GM23338 (cell line): ENCODE measurements at regions not wholly inside any gene's neighbourhood (a gene's known extent, or its start where the extent isn't known, plus 50 kb on each side); places are given as distances from the start of the nearest gene placed in this dataset.

Experiments used
- ATAC-seq: fragments of 200-7000 bp; cut with Tn5 transposase; 3 replicates; pipeline ENCODE4 v1.9.1; 2020
- DNase-seq: peaks from one replicate; pipeline ENCODE4 v3.0.0-alpha.2; 2015; ENCODE audit warnings: low spot score
- H2AFZ ChIP-seq: fragments of 200-600 bp; sonication (generic); 2 replicates; pipeline ENCODE4 v1.8.0; 2016; ENCODE audit warnings: antibody characterized with exemption, mild to moderate bottlenecking, moderate library complexity
- H3F3A ChIP-seq: fragments of 200-600 bp; sonication (generic); replicated peaks from 2 replicates; pipeline ENCODE4 v1.8.0; 2017; ENCODE audit warnings: antibody characterized with exemption, mixed run types, low read depth
- H3K27ac ChIP-seq: fragments of 200-600 bp; sonication (generic); 2 replicates; pipeline ENCODE4 v1.6.1; 2016; ENCODE audit warnings: low read depth
- H3K27me3 ChIP-seq: fragments of 200-600 bp; sonication (generic); 2 replicates; pipeline ENCODE4 v1.8.0; 2016; ENCODE audit warnings: mild to moderate bottlenecking, mixed run types, moderate library complexity; ENCODE audit not compliant: insufficient read depth
- H3K36me3 ChIP-seq: fragments of 200-600 bp; sonication (generic); 2 replicates; pipeline ENCODE4 v1.8.0; 2016; ENCODE audit warnings: mild to moderate bottlenecking; ENCODE audit not compliant: insufficient read depth
- H3K4me1 ChIP-seq: fragments of 200-600 bp; sonication (generic); 2 replicates; pipeline ENCODE4 v1.8.0; 2016; ENCODE audit warnings: mild to moderate bottlenecking, moderate library complexity; ENCODE audit not compliant: insufficient read depth
- H3K4me2 ChIP-seq: fragments of 200-600 bp; sonication (generic); 2 replicates; pipeline ENCODE4 v1.7.1; 2017; ENCODE audit warnings: mixed run types
- H3K4me3 ChIP-seq: fragments of 200-600 bp; sonication (generic); 2 replicates; pipeline ENCODE4 v1.6.1; 2016; ENCODE audit warnings: mixed run types
- H3K79me2 ChIP-seq: fragments of 200-600 bp; sonication (generic); replicated peaks from 2 replicates; pipeline ENCODE4 v1.8.0; 2017; ENCODE audit warnings: mild to moderate bottlenecking; ENCODE audit not compliant: insufficient read depth
- H3K9me2 ChIP-seq: fragments of 200-600 bp; sonication (generic); 2 replicates; pipeline ENCODE4 v1.8.0; 2017; ENCODE audit not compliant: insufficient read depth
- H4K20me1 ChIP-seq: fragments of 200-600 bp; sonication (generic); replicated peaks from 2 replicates; pipeline ENCODE4 v1.8.0; 2017; ENCODE audit warnings: mild to moderate bottlenecking; ENCODE audit not compliant: insufficient read depth
- H3K27ac Mint-ChIP-seq: 2 replicates; pipeline ENCODE4 v1.8.0; 2020; ENCODE audit warnings: inconsistent platforms, mild to moderate bottlenecking, moderate library complexity, mixed read lengths
- H3K27me3 Mint-ChIP-seq: 3 replicates; pipeline ENCODE4 v1.8.0; 2022; ENCODE audit warnings: low read depth, mild to moderate bottlenecking, moderate library complexity, mixed read lengths, inconsistent platforms; ENCODE audit not compliant: insufficient read depth, poor library complexity
- H3K36me3 Mint-ChIP-seq: 3 replicates; pipeline ENCODE4 v1.8.0; 2021; ENCODE audit warnings: low read depth, mild to moderate bottlenecking, inconsistent platforms, moderate library complexity, mixed read lengths
- H3K4me1 Mint-ChIP-seq: 3 replicates; pipeline ENCODE4 v1.8.0; 2020; ENCODE audit warnings: mild to moderate bottlenecking, inconsistent platforms, mixed read lengths
- H3K4me3 Mint-ChIP-seq: 3 replicates; pipeline ENCODE4 v1.8.0; 2021; ENCODE audit warnings: moderate library complexity, mild to moderate bottlenecking, inconsistent platforms, mixed read lengths
- H3K9me3 Mint-ChIP-seq: 3 replicates; pipeline ENCODE4 v1.8.0; 2020; ENCODE audit warnings: moderate library complexity, mild to moderate bottlenecking, inconsistent platforms, mixed read lengths
- CREB1 ChIP-seq: fragments of 250-450 bp; sonication (Bioruptor Pico); IDR thresholded peaks from 2 replicates; pipeline ENCODE4 v1.5.0; 2020; ENCODE audit warnings: low read depth, mild to moderate bottlenecking, moderate library complexity
- CTCF ChIP-seq, 2 experiments: fragments of 200-600 bp in 1 of 2; sonication (generic) in 1 of 2; conservative IDR thresholded peaks; 2 replicates each; pipeline versions ENCODE4 v1.5.1 to v1.6.1; 2016 to 2017; ENCODE audit warnings: antibody characterized with exemption in 2 of 2, low read depth in 2 of 2, mild to moderate bottlenecking in 2 of 2, moderate library complexity in 1 of 2
- ETS1 ChIP-seq: IDR thresholded peaks from 2 replicates; pipeline ENCODE4 v1.6.1; 2016; ENCODE audit warnings: antibody characterized with exemption
- EZH2 ChIP-seq: fragments of 200-600 bp; sonication (generic); IDR thresholded peaks from one replicate; pipeline ENCODE4 v1.8.0; 2017; ENCODE audit warnings: antibody characterized with exemption, mild to moderate bottlenecking, low read depth; ENCODE audit not compliant: unreplicated experiment
- NANOG ChIP-seq: IDR thresholded peaks from 2 replicates; pipeline ENCODE4 v1.6.1; 2016; ENCODE audit warnings: antibody characterized with exemption, borderline replicate concordance
- REST ChIP-seq: IDR thresholded peaks from one replicate; pipeline ENCODE4 v1.6.1; 2018; ENCODE audit warnings: antibody characterized with exemption; ENCODE audit not compliant: unreplicated experiment
- STAT1 ChIP-seq: IDR thresholded peaks from one replicate; pipeline ENCODE4 v1.6.1; 2016; ENCODE audit warnings: antibody characterized with exemption; ENCODE audit not compliant: unreplicated experiment
- ZNF114 ChIP-seq: fragments of 250-450 bp; sonication (Bioruptor Pico); IDR thresholded peaks from 2 replicates; pipeline ENCODE4 v1.5.0; 2020; ENCODE audit warnings: mild to moderate bottlenecking, moderate library complexity
- ZNF331 ChIP-seq: fragments of 250-450 bp; sonication (Bioruptor Pico); IDR thresholded peaks from 2 replicates; pipeline ENCODE4 v1.5.0; 2020; ENCODE audit warnings: low read depth, mild to moderate bottlenecking, moderate library complexity
- ZNF462 ChIP-seq: fragments of 250-450 bp; sonication (Bioruptor Pico); IDR thresholded peaks from 2 replicates; pipeline ENCODE4 v1.5.0; 2020; ENCODE audit warnings: mild to moderate bottlenecking, moderate library complexity

- H3K36me3 Mint-ChIP-seq = peaks cover 11% of the 10 kb centered on the region; the same call in 2 of the 3 replicates
- Histone ChIP-seq H3K36me3 (no peaks in the 10 kb centered on the region), H3K4me3 (no peak overlapping the region), H4K20me1 (no peaks in the 10 kb centered on the region), H3K27ac (no peak overlapping the region), H3K9me2 (no peaks in the 10 kb centered on the region), H3K27me3 (no peaks in the 10 kb centered on the region), H2AFZ (no peak overlapping the region), H3K79me2 (no peaks in the 10 kb centered on the region), H3K4me2 (no peak overlapping the region), H3K4me1 (no peaks in the 10 kb centered on the region; the same call in 1 of the 2 replicates), H3F3A (no peaks in the 10 kb centered on the region)
- H3K27ac Mint-ChIP-seq = no peak overlapping the region
- ATAC-seq (no peak), DNase-seq (no peak)
- H3K4me1 Mint-ChIP-seq = no peaks in the 10 kb centered on the region
- no peak for TF ChIP-seq ETS1
- no peak for TF ChIP-seq ZNF114 (CRISPR knock-in tag)
- TF ChIP-seq STAT1 = no peak
- TF ChIP-seq REST = no peak
- no peak for TF ChIP-seq CREB1 (CRISPR knock-in tag)
- no peak for TF ChIP-seq NANOG
- TF ChIP-seq ZNF331 (CRISPR knock-in tag) = no peak
- TF ChIP-seq ZNF462 (CRISPR knock-in tag) = no peak
- no peak for TF ChIP-seq CTCF (conservative IDR thresholded peaks at IDR 0.05; ENCODE audit: low read depth in 2 of 2)
- TF ChIP-seq EZH2 = no peak
- H3K9me3 Mint-ChIP-seq = peaks cover 2% of the 10 kb centered on the region
- H3K4me3 Mint-ChIP-seq = no peak overlapping the region
- no peaks in the 10 kb centered on the region for H3K27me3 Mint-ChIP-seq
Measured at GRCh38 chr16:65394281-65394680, 272.4 kb upstream of the CDH11 start.
